H1 (cell line): ENCODE measurements at regions not wholly inside any gene's neighbourhood (a gene's known extent, or its start where the extent isn't known, plus 50 kb on each side); places are given as distances from the start of the nearest gene placed in this dataset.

Source experiments
- CTCF ChIA-PET: fragments of 300-600 bp; sonication (Branson Sonifier 250); formaldehyde crosslinking; loops from one replicate; lab custom pipeline; 2021; ENCODE audit not compliant: partially characterized antibody; lab: Charles Lee
- POLR2A ChIA-PET: fragments of 300-600 bp; sonication (Branson Sonifier 250); formaldehyde crosslinking; loops from one replicate; lab custom pipeline; 2021; ENCODE audit warnings: inconsistent platforms; ENCODE audit not compliant: partially characterized antibody; lab: Charles Lee
- DNase-seq, 2 experiments: peaks; one replicate each; pipeline versions ENCODE4 v3.0.0 to v3.0.0-alpha.2; 2010 to 2022; ENCODE audit warnings: low spot score in 2 of 2, low read depth in 1 of 2, mixed read lengths in 1 of 2
- FAIRE-seq: peaks from 2 replicates; lab custom pipeline; 2011; peaks lifted over from hg19 to GRCh38; lab: Jason Lieb, UNC
- H2AFZ ChIP-seq: 2 replicates; pipeline ENCODE4 v1.8.1; 2012; ENCODE audit warnings: low read length, inconsistent platforms
- H2AK5ac ChIP-seq: 2 replicates; pipeline ENCODE4 v1.6.1; 2013; ENCODE audit warnings: low read depth, low read length
- H2BK120ac ChIP-seq: replicated peaks from 2 replicates; pipeline ENCODE3; 2013; ENCODE audit warnings: low read depth, low read length, inconsistent platforms
- H2BK12ac ChIP-seq: 2 replicates; pipeline ENCODE4 v1.6.1; 2013; ENCODE audit warnings: low read depth, low read length
- H2BK15ac ChIP-seq: 2 replicates; pipeline ENCODE4 v1.6.1; 2013; ENCODE audit warnings: low read length
- H2BK20ac ChIP-seq: 2 replicates; pipeline ENCODE4 v1.6.1; 2013; ENCODE audit warnings: low read length
- H2BK5ac ChIP-seq: 2 replicates; pipeline ENCODE4 v1.6.1; 2013; ENCODE audit warnings: low read depth, low read length
- H3K14ac ChIP-seq: 2 replicates; pipeline ENCODE4 v1.6.1; 2013; ENCODE audit warnings: inconsistent platforms; ENCODE audit not compliant: insufficient read length
- H3K18ac ChIP-seq: 2 replicates; pipeline ENCODE4 v1.6.1; 2013; ENCODE audit warnings: low read length; ENCODE audit errors: extremely low read depth
- H3K23ac ChIP-seq: 2 replicates; pipeline ENCODE4 v1.6.1; 2013; ENCODE audit warnings: inconsistent platforms; ENCODE audit not compliant: insufficient read length
- H3K23me2 ChIP-seq: 2 replicates; pipeline ENCODE4 v1.6.1; 2013; ENCODE audit warnings: low read depth, low read length
- H3K27ac ChIP-seq: 2 replicates; pipeline ENCODE4 v1.6.1; 2011; ENCODE audit warnings: low read depth, low read length, inconsistent platforms
- H3K27me3 ChIP-seq, 4 experiments: replicated peaks in 1 of 4; 1 replicate in 1 of 4; 2 replicates in 3 of 4; pipeline versions ENCODE4 v1.6.1 to v1.8.1; 2011 to 2013; ENCODE audit warnings: low read length in 3 of 4, mild to moderate bottlenecking in 3 of 4, inconsistent platforms in 2 of 4, mixed read lengths in 2 of 4, moderate library complexity in 1 of 4; ENCODE audit not compliant: control insufficient read depth in 3 of 4, insufficient read depth in 3 of 4; ENCODE audit errors: extremely low read depth in 1 of 4
- H3K36me3 ChIP-seq, 4 experiments: 2 replicates each; pipeline versions ENCODE4 v1.6.1 to v1.8.1; 2011 to 2013; ENCODE audit warnings: mild to moderate bottlenecking in 4 of 4, low read length in 3 of 4, moderate library complexity in 2 of 4, control low read depth in 1 of 4, inconsistent platforms in 1 of 4; ENCODE audit not compliant: insufficient read depth in 4 of 4, control insufficient read depth in 2 of 4
- H3K4ac ChIP-seq: replicated peaks from 2 replicates; pipeline ENCODE3; 2013; ENCODE audit warnings: low read length, low read depth, mixed read lengths, inconsistent platforms; ENCODE audit not compliant: insufficient read length
- H3K4me1 ChIP-seq, 4 experiments: replicated peaks in 1 of 4; 1 replicate in 1 of 4; 2 replicates in 3 of 4; pipeline versions ENCODE4 v1.6.1 to v1.8.1; 2011 to 2013; ENCODE audit warnings: low read length in 3 of 4, inconsistent platforms in 2 of 4, mixed read lengths in 1 of 4; ENCODE audit not compliant: insufficient read depth in 4 of 4, control insufficient read depth in 3 of 4
- H3K4me2 ChIP-seq, 2 experiments: 2 replicates each; pipeline versions ENCODE4 v1.6.1 to v1.8.1; 2011 to 2013; ENCODE audit warnings: low read depth in 2 of 2, low read length in 2 of 2, control low read depth in 1 of 2, inconsistent platforms in 1 of 2, mild to moderate bottlenecking in 1 of 2; ENCODE audit not compliant: insufficient read depth in 1 of 2
- H3K4me3 ChIP-seq, 4 experiments: fragments of 200-600, 300-600 bp in 1 of 4; sonication (generic), shearing (Covaris generic), sonication (Bioruptor Twin) in 1 of 4; 2 replicates each; pipeline versions ENCODE4 v1.5.1 to v1.8.1; 2011 to 2016; ENCODE audit warnings: low read length in 4 of 4, low read depth in 3 of 4, control low read depth in 2 of 4, inconsistent platforms in 2 of 4, mild to moderate bottlenecking in 2 of 4, mixed read lengths in 1 of 4, moderate library complexity in 1 of 4; ENCODE audit not compliant: insufficient read depth in 2 of 4; ENCODE audit errors: extremely low read depth in 1 of 4
- H3K56ac ChIP-seq: replicated peaks from 2 replicates; pipeline ENCODE3; 2013; ENCODE audit warnings: low read depth, mild to moderate bottlenecking, mixed read lengths, low read length, inconsistent platforms; ENCODE audit not compliant: insufficient read length
- H3K79me1 ChIP-seq: 2 replicates; pipeline ENCODE4 v1.6.1; 2013; ENCODE audit warnings: low read depth, low read length, control low read depth
- H3K79me2 ChIP-seq, 2 experiments: 2 replicates each; pipeline versions ENCODE4 v1.6.1 to v1.8.1; 2012 to 2013; ENCODE audit warnings: low read length in 2 of 2, mild to moderate bottlenecking in 2 of 2, inconsistent platforms in 1 of 2; ENCODE audit not compliant: insufficient read depth in 2 of 2, control insufficient read depth in 1 of 2
- H3K9ac ChIP-seq, 4 experiments: replicated peaks in 1 of 4; 1 replicate in 1 of 4; 2 replicates in 3 of 4; pipeline versions ENCODE4 v1.6.1 to v1.8.1; 2011 to 2013; ENCODE audit warnings: low read depth in 3 of 4, low read length in 3 of 4, control low read depth in 2 of 4, mild to moderate bottlenecking in 2 of 4, moderate library complexity in 2 of 4, inconsistent platforms in 1 of 4; ENCODE audit errors: extremely low read depth in 1 of 4
- H3K9me3 ChIP-seq, 2 experiments: 2 replicates each; pipeline versions ENCODE4 v1.6.1 to v1.8.1; 2012 to 2013; ENCODE audit warnings: mild to moderate bottlenecking in 2 of 2, moderate library complexity in 2 of 2, control low read depth in 1 of 2, inconsistent platforms in 1 of 2, low read depth in 1 of 2, low read length in 1 of 2, mixed read lengths in 1 of 2; ENCODE audit not compliant: insufficient read depth in 2 of 2
- H4K20me1 ChIP-seq, 2 experiments: replicated peaks in 1 of 2; 2 replicates each; pipeline versions ENCODE3 to v1.8.1; 2011 to 2013; ENCODE audit warnings: inconsistent platforms in 2 of 2, low read length in 2 of 2, mild to moderate bottlenecking in 1 of 2; ENCODE audit not compliant: insufficient read depth in 2 of 2, control insufficient read depth in 1 of 2
- H4K5ac ChIP-seq: 2 replicates; pipeline ENCODE4 v1.6.1; 2013; ENCODE audit warnings: low read length, low read depth, mixed read lengths, inconsistent platforms; ENCODE audit not compliant: insufficient read length
- H4K8ac ChIP-seq: 2 replicates; pipeline ENCODE4 v1.8.0; 2013; ENCODE audit warnings: mild to moderate bottlenecking, moderate library complexity, low read length, inconsistent platforms; ENCODE audit not compliant: insufficient read depth; ENCODE audit errors: extremely low read depth
- H4K91ac ChIP-seq: replicated peaks from 2 replicates; pipeline ENCODE3; 2013; ENCODE audit warnings: low read length, mixed read lengths, inconsistent platforms; ENCODE audit not compliant: insufficient read length
- KDM1A ChIP-seq: fragments of 200-600, 300-600 bp; sonication (generic); IDR thresholded peaks from 2 replicates; pipeline ENCODE4 v1.7.1; 2016; ENCODE audit warnings: mild to moderate bottlenecking, low read length, borderline replicate concordance
- KDM5A ChIP-seq: fragments of 200-600 bp; IDR thresholded peaks from 2 replicates; pipeline ENCODE4 v1.7.1; 2012; ENCODE audit warnings: mild to moderate bottlenecking, low read length, inconsistent platforms, mixed read lengths
- SAP30 ChIP-seq: fragments of 300-600 bp; sonication (generic); IDR thresholded peaks from 2 replicates; pipeline ENCODE4 v1.7.1; 2012; ENCODE audit warnings: low read length, moderate library complexity, mild to moderate bottlenecking, inconsistent platforms; ENCODE audit not compliant: insufficient read depth, insufficient replicate concordance
- SIX5 ChIP-seq: IDR thresholded peaks from 2 replicates; pipeline ENCODE4 v1.6.1; 2011; ENCODE audit warnings: mild to moderate bottlenecking, low read depth, low read length
- SP2 ChIP-seq: IDR thresholded peaks from 2 replicates; pipeline ENCODE4 v1.6.1; 2012; ENCODE audit warnings: mild to moderate bottlenecking, low read length, inconsistent platforms
- WGBS, 2 experiments: shearing (Covaris generic) in 1 of 2; methylation state at CpG; one replicate each; pipeline versions ENCODE4 v1.1.6 to v1.1.7; 2013 to 2015; ENCODE audit warnings: low lambda C conversion rate in 2 of 2, mixed read lengths in 2 of 2, inconsistent platforms in 1 of 2, low coverage in 1 of 2, missing lambda C conversion rate in 1 of 2; ENCODE audit not compliant: insufficient replicate concordance in 2 of 2, insufficient coverage in 1 of 2, insufficient read length in 1 of 2; ENCODE audit errors: extremely low coverage in 1 of 2, missing lambda C conversion rate in 1 of 2; 5-methylcytosine and 5-hydroxymethylcytosine counted together

- CTCF ChIA-PET: interaction anchor here (0.6 to 6.3 kb wide), 33 partner anchors 8 to 594 kb away, joined by 3 to 56 read pairs (median 4); no protein-coding TSS in a partner anchor
- H4K91ac ChIP-seq: peak overlapping the region; percentile 65
- TF ChIP-seq KDM1A (no peak), SP2 (no peak), KDM5A (no peak), SAP30 (no peak), SIX5 (no peak)
- TF ChIP-seq, all 59 proteins: peak for 0
- Histone ChIP-seq H3K23me2 (no peaks in the 10 kb centered on the region), H3K79me1 (no peaks in the 10 kb centered on the region), H2BK15ac (no peak overlapping the region), H3K9ac (no peak overlapping the region), H4K20me1 (no peaks in the 10 kb centered on the region), H2BK5ac (no peak overlapping the region), H2AFZ (no peak overlapping the region), H3K14ac (no peak overlapping the region), H2BK20ac (0 out of 2 replicates have a peak overlapping the region, but pooled peaks have one; percentile 18), H3K4me3 (no peak overlapping the region), H2BK120ac (no peak overlapping the region), H3K79me2 (no peaks in the 10 kb centered on the region), H3K4ac (no peak overlapping the region), H4K8ac (no peak overlapping the region; the same call in 1 of the 2 replicates), H3K18ac (no peak overlapping the region), H4K5ac (no peak overlapping the region), H2AK5ac (no peak overlapping the region), H3K9me3 (peaks cover 0 to 9% of the 10 kb centered on the region in 2 experiments; a peak in 1 of 4 replicates), H3K4me2 (no peak overlapping the region), H3K4me1 (peaks cover 0 to 2% (median 0%) of the 10 kb centered on the region in 4 experiments; a peak in 1 of 7 replicates), H2BK12ac (0 out of 2 replicates have a peak overlapping the region, but pooled peaks have one; percentile 27), H3K36me3 (no peaks in the 10 kb centered on the region), H3K23ac (no peak overlapping the region), H3K27ac (no peak overlapping the region), H3K56ac (no peak overlapping the region), H3K27me3 (no peaks in the 10 kb centered on the region)
- POLR2A ChIA-PET: no interaction called here
- FAIRE-seq: no peak
- 88% methylated on average over 24 of the region's 24 CpGs; no CpG with 5 or more reads in 1 of the 2 experiments for WGBS, 2 experiments
- DNase-seq: no peak
Observed at GRCh38 chr9:135281791-135282737, 194.6 kb downstream of the OLFM1 start.
